Cardiac fibroblast (primary cell): ENCODE measurements at regions not wholly inside any gene's neighbourhood (a gene's known extent, or its start where the extent isn't known, plus 50 kb on each side); places are given as distances from the start of the nearest gene placed in this dataset.
"Not testable (repeated sequence)": the region's sequence is repeated elsewhere in the genome, so short reads cannot be mapped to it uniquely, and the experiment has no call there.

ENCODE experiments used
- DNase-seq, 2 donors: peaks; one replicate each; pipeline versions ENCODE4 v3.0.0 to v3.0.0-alpha.2; 2010; ENCODE audit warnings: low read depth in 2 of 2
- H3K4me3 ChIP-seq, 2 donors: replicated peaks in 1 of 2; 1 replicate in 1 of 2; 2 replicates in 1 of 2; pipeline ENCODE4 v1.5.1; 2011; ENCODE audit warnings: low read depth in 2 of 2, low read length in 2 of 2, mild to moderate bottlenecking in 2 of 2, moderate library complexity in 1 of 2
- TF ChIP-seq, protein P1 (sequence below): IDR thresholded peaks from one replicate; pipeline ENCODE4 v1.5.1; 2011; ENCODE audit warnings: low read depth, mild to moderate bottlenecking, low read length, inconsistent platforms

DNA sequence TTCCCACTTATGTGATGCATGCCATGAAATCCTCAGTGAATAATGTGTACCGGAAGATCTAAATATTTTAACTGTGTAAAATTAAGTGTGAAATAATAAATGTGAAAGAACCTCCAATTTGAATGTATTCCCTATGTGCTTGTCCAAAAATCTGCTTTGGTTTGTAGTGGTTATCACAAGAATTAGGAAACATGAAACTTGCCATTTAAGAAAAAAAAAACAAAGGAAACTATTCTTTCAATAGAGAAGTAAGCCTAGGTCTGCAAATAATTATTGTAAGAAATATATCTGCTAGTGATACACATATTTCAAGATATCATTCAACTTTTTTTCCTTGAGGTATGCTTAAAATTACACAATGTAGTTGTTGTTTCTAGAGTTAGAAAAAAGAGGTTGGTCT lies 500.4 kb downstream of the SLC6A15 start:
- H3K4me3 ChIP-seq = no peak overlapping the region
- TF ChIP-seq, protein P1, sequence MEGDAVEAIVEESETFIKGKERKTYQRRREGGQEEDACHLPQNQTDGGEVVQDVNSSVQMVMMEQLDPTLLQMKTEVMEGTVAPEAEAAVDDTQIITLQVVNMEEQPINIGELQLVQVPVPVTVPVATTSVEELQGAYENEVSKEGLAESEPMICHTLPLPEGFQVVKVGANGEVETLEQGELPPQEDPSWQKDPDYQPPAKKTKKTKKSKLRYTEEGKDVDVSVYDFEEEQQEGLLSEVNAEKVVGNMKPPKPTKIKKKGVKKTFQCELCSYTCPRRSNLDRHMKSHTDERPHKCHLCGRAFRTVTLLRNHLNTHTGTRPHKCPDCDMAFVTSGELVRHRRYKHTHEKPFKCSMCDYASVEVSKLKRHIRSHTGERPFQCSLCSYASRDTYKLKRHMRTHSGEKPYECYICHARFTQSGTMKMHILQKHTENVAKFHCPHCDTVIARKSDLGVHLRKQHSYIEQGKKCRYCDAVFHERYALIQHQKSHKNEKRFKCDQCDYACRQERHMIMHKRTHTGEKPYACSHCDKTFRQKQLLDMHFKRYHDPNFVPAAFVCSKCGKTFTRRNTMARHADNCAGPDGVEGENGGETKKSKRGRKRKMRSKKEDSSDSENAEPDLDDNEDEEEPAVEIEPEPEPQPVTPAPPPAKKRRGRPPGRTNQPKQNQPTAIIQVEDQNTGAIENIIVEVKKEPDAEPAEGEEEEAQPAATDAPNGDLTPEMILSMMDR = no peak
- DNase-seq = no peak

GRCh38 chr12:84411031-84411430 lies 501.6 kb downstream of the SLC6A15 start:
- DNase-seq = no peak
- TF ChIP-seq, protein P1 = no peak
- H3K4me3 ChIP-seq = no peak overlapping the region

GRCh38 chr12:84408936-84409335 lies 503.7 kb downstream of the SLC6A15 start:
- peak in 1 of 2 donors; percentile 1 for DNase-seq
- H3K4me3 ChIP-seq = no peak overlapping the region
- TF ChIP-seq, protein P1 = no peak

GRCh38 chr12:84406720-84407119 lies 505.9 kb downstream of the SLC6A15 start:
- not testable (repeated sequence) for DNase-seq, H3K4me3 ChIP-seq

DNA sequence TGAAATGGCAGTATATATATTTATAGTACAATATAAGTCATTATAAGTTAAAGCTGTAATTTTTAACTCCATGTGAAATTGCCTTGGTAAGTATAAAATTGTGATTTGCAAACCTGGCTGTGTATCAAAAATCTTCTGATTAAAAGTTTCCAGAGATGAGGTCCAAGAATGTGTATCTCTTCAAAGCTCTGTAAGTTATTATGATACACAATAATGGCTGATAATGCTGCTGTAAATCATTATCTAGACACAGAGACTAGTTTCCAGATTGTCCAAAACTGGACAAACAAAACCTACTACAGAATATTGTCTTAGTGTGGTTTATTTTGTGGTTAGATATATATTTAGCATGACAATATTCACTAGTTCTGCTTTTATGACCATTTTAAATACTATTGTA lies 514.8 kb downstream of the SLC6A15 start:
- TF ChIP-seq, protein P1 = no peak

GRCh38 chr12:84397263-84397662 lies 515.3 kb downstream of the SLC6A15 start:
- peak; percentile 5 to 7 for DNase-seq
- TF ChIP-seq, protein P1 = no peak
- no peak overlapping the region for H3K4me3 ChIP-seq

More for the DNA sequence above, 514.8 kb downstream of the SLC6A15 start:
- no peak for DNase-seq
- no peak overlapping the region for H3K4me3 ChIP-seq

DNA sequence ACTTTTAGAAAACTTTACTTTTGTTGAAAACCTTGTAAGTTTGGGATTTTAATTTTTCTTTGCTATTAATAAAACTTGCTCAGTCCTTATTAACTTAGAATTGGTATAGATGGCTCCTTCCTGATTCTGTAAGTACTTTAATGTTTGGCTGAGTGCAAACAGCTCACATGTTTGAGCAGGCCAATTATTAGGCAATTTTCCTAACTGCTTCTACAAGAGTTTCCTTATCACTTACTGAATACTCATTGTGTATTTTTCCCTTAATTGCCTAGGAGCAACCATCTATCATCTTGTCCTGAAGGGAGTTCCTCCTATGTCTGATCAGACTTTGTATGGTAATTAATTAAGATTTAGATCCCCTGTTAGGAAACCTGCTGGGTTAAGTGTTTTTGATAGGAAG lies 521.4 kb downstream of the SLC6A15 start:
- DNase-seq, H3K4me3 ChIP-seq: not testable (repeated sequence)

- H3K4me3 ChIP-seq = no peak overlapping the region
- TF ChIP-seq, protein P1 = no peak
- DNase-seq = no peak
These were observed 528.2 kb downstream of the SLC6A15 start for GRCh38 chr12:84384384-84384783.

DNA sequence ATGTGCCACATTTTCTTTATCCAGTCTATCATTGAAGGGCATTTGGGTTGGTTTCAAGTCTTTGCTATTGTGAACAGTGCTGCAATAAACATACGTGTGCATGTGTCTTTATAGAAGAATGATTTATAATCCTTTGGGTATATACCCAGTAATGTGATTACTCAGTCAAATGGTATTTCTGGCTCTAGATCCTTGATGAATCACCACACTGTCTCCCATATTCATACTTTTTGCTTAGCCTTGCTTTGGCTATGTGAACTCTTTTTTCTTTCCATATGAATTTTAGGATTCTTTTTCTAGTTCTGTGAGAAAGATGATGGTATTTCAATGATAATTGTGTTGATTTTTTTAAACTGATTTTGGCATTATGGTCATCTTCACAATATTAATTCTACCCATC lies 530.1 kb downstream of the SLC6A15 start:
- peak; percentile 46 to 69 for DNase-seq
- not testable (repeated sequence) for H3K4me3 ChIP-seq
